GM20000 (cell line): ENCODE measurements at regions not wholly inside any gene's neighbourhood (a gene's known extent, or its start where the extent isn't known, plus 50 kb on each side); places are given as distances from the start of the nearest gene placed in this dataset.

Experiments used
- DNase-seq: peaks from one replicate; pipeline ENCODE4 v3.0.0; 2012; ENCODE audit warnings: low spot score
- TF ChIP-seq, protein P1 (sequence below): IDR thresholded peaks from 2 replicates; pipeline ENCODE4 v1.5.1; 2012; ENCODE audit warnings: mild to moderate bottlenecking, control low read depth; ENCODE audit errors: extremely low read depth, missing control alignments

DNA sequence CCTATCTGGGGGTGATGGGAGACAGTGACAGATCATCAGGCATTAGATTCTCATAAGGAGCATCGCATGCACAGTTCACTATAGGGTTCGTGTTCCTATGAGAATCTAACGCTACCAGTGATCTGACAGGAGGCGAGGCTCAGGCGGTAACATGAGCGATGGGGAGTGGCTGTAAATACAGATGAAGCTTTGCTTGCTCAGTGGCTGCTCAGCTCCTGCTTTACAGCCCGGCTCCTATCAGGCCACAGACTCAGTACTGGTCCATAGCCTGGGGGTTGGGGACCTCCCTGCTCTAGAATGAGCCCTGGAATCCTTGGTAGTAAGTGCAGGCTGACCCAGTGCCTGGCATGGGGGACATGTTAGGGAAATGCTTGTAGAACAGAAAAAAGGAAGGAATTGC is 426.0 kb downstream of the TYW1 start:
- TF ChIP-seq, protein P1, sequence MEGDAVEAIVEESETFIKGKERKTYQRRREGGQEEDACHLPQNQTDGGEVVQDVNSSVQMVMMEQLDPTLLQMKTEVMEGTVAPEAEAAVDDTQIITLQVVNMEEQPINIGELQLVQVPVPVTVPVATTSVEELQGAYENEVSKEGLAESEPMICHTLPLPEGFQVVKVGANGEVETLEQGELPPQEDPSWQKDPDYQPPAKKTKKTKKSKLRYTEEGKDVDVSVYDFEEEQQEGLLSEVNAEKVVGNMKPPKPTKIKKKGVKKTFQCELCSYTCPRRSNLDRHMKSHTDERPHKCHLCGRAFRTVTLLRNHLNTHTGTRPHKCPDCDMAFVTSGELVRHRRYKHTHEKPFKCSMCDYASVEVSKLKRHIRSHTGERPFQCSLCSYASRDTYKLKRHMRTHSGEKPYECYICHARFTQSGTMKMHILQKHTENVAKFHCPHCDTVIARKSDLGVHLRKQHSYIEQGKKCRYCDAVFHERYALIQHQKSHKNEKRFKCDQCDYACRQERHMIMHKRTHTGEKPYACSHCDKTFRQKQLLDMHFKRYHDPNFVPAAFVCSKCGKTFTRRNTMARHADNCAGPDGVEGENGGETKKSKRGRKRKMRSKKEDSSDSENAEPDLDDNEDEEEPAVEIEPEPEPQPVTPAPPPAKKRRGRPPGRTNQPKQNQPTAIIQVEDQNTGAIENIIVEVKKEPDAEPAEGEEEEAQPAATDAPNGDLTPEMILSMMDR, result no peak
- DNase-seq, result no peak

DNA sequence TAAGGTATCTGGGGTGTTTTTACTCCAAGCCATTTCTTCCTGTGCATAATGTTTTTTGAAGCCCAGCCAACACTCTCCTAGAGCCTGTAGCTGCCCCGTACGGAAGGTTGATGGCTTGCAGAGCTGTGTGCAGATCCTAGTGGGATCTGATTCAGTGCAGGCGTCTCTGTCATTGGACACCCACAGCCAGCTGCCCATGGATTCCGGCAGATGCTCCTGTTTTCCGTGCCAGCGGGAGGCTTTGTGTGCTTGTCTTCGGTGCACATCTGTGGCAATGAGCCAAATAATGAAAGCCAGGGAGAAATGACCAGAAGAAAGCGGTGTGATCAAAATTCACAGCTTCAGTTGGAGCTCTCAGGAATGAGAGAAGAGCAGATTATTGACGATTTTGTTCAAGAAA is 426.4 kb downstream of the TYW1 start:
- DNase-seq, result no peak

DNA sequence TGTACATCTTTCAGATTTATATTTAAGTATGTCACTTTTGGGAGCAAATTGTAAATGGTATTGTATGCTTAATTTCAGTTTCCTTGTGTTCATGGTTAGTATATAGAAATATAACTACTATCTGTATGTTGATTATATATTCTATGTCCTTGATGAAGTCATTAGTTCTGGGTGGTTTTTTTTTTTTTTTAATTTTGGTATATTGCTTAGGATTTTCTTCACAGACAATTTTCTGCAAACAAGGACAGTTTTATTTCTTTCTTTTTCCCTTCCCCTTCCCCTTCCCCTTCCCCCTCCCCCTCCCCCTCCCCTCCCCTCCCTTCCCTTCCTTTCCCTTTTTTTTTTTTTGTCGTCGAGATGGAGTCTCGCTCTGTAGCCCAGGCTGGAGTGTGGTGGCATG is 430.0 kb downstream of the TYW1 start:
- DNase-seq, result no peak

More for the DNA sequence above, 426.4 kb downstream of the TYW1 start:
- TF ChIP-seq, protein P1, result no peak

DNA sequence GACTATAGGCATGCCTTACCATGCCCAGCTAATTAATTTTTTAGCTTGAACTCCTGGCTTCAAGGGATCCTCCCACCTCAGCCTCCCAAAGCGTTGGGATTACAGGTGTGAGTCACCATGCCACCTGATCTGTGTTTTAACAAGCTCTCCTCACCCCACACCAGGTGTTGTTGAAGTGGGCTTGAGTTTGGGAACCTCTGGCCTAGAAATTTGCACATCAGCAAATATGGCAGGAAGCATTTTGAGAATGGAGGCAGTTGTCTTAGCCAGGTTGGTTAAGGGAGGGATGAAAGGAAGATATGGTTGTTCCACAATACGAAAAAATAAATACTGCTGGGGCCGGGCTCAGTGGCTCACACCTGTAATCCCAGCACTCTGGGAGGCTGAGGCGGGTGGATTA is 433.1 kb downstream of the TYW1 start:
- DNase-seq, result no peak
- TF ChIP-seq, protein P1, result no peak

More for the DNA sequence above, 430.0 kb downstream of the TYW1 start:
- TF ChIP-seq, protein P1, result no peak

DNA sequence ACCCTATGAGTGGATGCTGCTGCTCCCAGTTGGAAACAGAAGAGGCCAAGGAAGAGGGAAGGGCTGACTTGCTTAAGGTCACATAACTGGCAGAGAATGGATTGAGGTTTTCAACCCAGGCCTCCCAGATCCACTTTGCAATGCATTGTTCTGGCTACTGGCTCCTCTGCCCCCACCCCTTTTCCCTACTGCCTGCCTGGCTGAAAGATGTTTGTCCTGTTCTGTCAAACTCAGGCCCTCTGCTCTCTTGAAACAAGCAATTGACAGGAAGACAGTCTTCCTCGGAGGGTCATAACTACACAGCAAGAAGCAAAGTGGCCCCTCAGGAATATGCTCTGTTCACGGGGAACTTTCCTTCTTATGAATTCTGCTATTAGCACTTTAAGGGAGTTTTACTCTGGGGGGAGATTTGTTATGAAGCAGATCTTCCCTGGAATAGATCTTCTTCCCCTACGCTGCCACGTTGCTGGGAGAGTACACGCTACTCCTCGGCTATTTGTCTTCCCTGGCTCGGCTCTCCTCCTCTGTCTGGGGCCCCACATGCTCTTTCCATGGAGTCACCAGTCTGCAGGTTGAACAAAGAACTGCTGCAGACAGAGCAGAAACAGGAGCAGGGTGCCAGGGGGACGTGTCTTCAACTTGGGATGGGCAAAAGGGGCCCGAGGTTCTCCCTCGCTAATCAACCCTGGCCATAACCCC is 436.1 kb downstream of the TYW1 start:
- DNase-seq, result no peak
- TF ChIP-seq, protein P1, result no peak

DNA sequence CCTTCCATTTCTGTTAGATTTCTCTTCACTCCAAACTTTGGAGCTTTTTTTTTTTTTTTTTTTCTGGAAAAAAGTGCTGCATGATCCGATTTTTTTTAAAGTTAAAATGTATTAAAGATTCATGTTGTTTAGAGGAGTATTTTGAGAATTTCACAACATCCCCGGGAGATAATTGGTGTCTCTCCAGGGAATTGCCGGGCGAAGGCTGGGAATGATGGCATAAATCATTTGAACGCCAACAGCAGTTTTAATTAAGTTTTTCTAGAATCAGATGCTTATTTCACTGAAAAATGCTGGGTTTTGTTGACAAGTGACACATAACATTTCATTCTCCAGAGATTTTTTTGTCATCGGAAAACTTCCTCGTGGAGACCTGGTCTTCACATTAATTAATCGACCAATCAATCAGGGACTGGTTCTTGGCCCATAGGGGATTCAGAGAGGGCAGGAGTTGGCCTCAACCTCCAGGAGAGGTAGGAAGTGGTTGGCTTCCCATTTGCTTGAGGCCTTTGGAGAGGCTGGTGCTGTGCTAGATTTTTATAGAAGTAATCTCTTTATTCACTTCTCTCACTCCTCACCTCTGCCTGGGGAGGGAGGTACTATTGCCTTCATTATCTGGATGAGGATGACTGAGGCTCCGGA is 439.4 kb downstream of the TYW1 start:
- DNase-seq, result no peak
- TF ChIP-seq, protein P1, result no peak

DNA sequence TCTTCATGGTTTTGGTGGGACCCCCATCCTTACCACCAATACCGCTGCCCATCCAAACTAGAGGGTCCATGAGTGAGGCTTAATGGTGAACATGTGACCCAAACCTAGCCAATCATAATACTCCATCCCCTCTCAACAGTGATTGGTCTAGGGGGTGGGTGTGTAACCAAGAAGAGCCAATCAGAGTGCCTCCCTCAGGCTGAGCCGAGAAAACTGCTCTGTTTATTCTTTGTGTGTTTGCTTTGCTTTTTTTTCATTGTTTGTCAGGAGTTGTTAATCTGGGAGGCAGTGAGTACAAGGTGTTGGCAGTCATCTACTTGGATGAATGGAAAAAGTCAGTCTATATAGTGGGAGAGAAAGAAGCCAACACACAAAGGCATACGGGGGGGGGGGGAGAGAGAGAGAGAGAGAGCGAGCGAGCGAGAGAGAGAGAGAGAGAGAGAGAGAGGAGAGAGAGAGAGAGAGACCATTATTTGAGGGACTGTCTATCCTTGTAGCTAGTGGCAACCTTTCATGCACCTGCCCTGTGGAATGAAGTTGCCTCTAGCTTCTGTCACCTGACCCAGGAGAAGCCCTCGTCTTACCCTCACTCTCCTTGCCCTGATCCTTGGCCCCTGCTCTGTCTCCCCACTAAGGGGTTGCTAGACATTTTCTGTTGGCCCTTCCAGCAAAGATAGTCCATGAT is 441.7 kb downstream of the TYW1 start:
- DNase-seq, result no peak
- TF ChIP-seq, protein P1, result no peak
